ENCODE measurements at regions not wholly inside any gene's neighbourhood (a gene's known extent, or its start where the extent isn't known, plus 50 kb on each side); places are given as distances from the start of the nearest gene placed in this dataset.

- no peak for TF ChIP-seq POLR2AphosphoS5 (IDR thresholded peaks at IDR 0.05; ENCODE audit: low read depth, low read length)
- TF ChIP-seq POLR2A (IDR thresholded peaks at IDR 0.05; ENCODE audit: low read depth, low read length): no peak
- TF ChIP-seq TAF1 (IDR thresholded peaks at IDR 0.05; ENCODE audit: borderline replicate concordance, low read depth, low read length): no peak
Observed at GRCh38 chrX:109879991-109880390, 122.9 kb upstream of the TMEM164 start.

Data from GM12892 (cell line).